ENCODE measurements at regions not wholly inside any gene's neighbourhood (a gene's known extent, or its start where the extent isn't known, plus 50 kb on each side); places are given as distances from the start of the nearest gene placed in this dataset.

DNA sequence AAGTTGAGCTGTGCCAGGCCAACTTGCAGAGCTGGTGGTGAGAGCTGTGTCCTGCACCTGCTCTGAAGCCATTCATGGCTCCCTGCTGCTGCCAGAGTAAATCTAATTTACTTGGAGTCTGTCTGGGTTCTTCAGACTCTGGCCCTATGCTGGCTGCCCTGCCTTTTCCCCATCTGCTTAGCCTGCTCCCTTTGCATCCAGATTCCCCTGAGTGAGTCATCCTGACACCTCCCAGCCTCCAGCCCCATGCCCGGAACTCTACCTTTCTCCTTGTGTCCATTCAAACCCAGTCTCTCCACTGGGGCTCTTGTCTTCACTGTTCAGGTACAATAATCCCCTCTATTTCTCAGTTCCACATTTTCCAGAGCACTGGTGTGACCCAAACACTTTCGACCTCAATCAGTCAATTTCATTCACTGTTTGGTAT, 434.4 kb upstream of the ZMIZ1 start:
- no peak for DNase-seq

DNA sequence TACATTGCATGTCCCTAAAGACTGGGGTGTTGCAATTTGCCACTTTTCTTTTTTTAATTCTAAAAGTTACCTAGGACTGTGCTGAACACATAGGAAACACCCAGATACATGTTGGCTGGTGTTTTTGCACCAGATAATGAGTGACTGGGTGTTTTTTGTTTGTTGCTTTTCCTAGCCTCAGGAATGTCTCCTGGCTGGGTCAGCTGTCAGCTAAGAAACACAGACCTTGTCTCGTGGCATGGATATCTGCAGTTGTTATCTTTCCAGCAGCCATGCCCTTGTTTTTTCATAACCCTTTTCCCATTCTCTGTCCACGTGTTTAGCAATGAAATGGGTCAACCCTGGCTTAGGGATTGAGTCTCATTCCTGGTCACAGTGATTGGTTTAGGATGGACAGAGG, 433.9 kb upstream of the ZMIZ1 start:
- DNase-seq = no peak

DNA sequence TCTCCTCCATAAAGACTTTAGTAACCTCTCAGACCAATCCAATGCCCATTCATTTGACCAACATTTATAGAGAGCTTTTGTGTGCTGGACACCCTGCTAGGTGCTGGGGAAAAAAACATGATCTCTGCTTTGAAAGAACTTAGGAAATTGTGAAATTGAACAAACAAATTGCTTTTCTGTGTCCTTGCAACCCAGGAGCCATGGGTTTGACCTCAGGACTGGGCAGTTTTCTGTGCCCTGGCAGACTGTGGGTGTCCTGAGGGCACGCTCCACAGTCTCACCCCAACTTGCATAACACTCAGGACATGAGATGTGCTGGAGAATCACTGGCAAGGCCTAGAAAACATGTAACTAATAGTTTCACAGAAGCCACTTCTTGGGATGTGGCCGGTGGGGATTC, 429.1 kb upstream of the ZMIZ1 start:
- no peak for DNase-seq

DNA sequence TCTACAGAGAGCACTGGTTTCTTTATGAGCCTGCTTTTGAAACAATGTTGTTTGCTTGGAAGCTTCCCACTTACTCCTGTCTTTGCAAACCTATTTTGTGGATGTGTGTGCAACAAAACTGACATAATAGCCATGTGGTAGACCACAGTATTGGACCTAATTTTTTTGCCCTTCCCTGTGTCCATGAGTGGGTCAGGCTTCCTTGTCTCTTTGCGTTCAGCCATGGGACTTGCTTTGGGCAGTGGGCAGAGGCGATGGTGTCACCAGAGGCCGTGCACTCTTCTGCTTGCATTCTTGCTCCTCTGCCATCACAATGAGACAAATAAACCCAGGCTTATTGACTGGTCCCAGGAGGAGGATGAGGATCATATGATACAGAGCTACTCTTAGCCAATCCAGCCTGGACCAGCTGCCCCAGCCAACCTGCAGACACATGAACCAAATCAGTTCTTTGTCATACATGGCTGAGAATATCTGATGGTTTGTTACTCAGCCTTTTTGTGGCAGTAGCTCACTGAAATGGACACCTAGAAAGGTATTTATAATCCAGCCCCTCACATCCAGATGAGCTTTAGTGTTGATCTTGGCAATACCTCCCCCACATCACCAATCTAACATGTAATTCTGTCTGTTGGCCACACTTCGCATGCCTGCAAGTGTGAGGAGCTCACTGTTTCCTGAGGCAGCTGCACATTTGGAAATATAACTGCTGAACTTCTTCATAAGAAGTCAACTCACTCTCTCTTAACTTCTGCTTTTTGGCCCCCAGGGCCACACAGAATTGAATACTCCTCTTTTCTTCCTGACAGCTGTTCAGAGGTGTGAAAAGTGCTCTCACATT, 427.8 kb upstream of the ZMIZ1 start:
- DNase-seq = no peak

DNA sequence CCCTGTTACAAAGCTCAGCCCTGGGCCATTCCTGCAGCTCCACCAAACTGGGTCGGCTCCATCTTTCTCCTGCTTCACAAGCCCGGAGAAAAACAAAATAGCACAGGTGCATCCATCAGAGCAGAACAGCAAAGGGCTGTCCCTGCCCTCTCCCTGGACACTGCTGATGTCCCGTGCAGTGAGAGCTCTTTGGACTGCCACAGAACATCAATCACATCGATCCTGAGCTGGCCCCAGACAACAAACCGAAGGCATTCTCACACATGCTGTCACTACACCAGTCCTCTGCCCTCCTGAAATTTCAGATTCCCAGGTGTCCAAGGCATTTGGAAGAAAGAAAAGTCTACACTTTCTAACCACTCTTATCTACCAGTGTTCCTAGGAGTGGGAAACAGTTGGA, 427.1 kb upstream of the ZMIZ1 start:
- no peak for DNase-seq

DNA sequence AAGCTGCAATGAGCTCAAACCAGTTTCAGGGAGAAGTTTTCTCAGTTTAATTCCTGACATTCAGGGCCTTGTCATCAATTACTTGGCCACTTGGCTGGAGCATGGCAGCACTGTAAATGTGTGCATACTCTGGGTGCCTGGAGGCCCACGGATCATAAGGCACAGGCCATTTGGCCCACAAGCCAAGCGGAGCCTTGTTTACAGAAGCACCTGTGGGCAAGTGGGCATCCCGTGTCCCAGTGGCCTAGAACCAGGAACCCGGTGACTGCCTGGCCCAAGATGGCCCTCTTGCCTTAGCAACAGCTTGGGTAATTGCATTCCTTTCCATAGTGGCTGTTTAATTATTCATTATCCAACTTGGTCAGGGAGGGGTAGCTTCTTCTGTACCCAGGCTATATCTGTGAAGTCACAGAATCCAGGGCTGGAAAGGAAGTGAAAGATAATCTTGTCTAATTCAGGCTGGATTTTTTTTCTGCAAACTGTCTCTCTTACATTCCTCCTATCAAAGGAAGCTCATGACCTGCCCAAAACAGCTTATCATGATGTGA, 426.4 kb upstream of the ZMIZ1 start:
- no peak for DNase-seq

DNA sequence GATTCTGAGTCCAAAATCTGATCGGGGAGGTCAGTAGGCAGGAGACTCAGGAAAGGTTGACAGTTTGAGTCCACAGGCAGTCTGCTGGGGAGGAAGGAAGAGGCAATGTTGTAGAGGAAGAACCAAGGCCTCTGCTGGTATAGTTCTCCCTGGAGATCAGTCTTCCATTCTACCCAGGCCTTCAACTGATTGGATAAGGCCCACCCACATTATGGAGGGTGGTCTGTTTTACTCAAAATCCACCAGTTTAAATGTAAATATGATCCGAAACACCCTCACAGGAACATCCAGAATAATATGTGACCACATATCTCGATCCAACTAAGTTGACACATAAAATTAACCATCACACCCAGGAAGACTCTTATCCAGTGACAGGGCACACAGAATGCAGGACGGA, 425.3 kb upstream of the ZMIZ1 start:
- DNase-seq = no peak

DNA sequence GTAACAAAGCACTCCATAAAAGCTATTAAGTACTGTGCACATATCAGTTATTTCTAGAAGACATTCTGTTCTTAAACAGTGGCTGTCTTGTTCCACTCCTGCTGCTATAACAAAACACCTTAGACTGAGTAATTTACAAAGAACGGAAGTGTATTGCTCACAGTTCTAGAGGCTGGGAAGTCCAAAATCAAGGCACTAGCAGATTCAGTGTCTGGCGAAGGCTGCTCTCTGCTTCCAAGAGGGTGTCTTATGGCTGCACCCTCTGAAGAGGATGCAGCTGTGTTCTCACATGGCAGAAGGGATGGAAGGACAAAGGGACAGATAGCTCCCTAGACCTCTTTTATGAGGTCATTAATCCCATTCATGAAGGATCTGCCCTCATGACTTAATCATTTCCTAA, 424.2 kb upstream of the ZMIZ1 start:
- DNase-seq = no peak

DNA sequence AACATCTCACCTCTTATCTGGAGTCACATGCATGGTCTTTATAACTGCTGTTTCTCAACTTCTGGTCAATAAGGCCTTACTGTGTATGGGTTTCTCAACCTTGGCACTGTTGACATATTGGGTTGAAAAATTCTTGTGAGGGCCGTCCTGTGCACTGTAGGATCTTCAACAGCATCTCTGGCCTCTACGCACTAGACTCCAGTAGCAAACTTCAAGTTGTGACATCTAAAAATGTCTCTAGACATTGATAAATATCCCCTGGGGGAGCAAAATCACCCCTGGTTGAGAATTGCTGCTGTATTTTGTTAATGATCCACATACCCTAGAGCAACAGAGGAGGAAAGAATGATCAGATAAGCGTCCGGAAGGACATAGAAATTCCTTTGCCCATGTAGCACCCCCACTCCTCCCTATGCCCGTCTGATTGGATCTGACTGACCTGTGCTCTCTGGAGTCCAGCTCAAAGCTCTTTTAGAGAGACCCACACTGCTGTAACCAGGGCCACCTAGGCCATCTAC, 423.5 kb upstream of the ZMIZ1 start:
- no peak for DNase-seq

DNA sequence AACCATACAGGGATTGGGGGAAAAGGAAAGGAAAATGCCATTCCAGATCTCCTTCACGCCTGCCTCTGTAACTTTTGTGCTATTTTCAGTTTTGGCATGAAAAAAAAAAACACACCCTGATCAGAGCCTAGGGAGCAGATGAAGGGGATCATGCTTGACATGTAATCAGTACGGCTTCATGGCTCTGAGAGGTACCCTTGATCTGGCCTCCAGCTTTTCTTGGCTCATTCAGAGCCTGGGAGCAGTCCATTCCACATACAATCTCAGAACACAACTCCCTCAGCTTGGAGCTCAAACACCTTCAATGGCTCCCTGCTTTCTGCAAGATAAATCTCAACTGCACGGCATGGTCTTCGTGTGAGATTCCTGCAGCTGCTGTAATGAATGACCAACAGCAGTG, 422.8 kb upstream of the ZMIZ1 start:
- no peak for DNase-seq

DNA sequence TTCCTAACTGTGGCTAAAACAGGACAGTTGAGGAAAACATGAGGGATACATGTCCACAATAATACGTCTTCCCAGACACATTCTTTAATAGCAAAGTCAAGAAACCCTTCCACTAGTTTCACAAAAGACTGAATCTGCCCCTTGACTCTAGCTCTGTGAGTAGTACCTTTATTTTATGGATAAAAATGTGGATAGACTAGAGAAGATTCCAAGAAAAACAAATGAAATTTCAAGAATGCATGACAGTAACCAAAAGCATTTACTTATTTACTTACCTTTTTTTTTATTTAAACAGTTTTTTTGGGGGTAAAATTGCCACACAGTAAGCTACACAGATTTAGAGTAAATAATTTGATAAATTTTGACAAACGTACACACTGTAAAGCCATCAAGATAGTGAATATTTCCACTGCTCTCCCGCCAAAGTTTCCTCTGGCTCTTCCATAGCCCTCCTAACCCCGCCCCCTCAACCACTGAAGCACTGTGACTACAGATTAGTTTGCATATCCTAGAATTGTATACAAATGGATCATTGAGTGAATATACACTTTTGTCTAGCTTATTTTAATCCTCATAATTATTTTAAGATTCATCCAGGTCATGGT, 420.4 kb upstream of the ZMIZ1 start:
- DNase-seq = no peak

DNA sequence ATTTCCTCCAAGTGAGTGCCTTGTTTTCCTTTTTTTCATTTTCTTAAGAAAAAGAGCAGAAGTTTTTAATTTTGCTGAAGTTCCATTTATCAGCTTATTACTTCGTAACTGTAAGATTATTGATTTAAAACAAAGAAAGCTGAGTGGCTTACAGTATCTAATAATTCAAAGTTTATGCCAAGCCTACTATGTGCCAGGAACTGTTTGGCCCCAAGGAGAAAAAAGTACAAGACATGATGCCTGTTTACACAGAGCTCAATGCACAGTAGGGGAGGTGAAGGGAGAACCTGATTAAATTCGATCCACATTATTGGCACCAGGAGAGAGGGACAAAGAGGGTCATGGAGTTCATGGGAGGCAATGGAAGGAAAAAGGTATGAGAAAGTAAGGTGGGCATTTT, 419.3 kb upstream of the ZMIZ1 start:
- no peak for DNase-seq

DNA sequence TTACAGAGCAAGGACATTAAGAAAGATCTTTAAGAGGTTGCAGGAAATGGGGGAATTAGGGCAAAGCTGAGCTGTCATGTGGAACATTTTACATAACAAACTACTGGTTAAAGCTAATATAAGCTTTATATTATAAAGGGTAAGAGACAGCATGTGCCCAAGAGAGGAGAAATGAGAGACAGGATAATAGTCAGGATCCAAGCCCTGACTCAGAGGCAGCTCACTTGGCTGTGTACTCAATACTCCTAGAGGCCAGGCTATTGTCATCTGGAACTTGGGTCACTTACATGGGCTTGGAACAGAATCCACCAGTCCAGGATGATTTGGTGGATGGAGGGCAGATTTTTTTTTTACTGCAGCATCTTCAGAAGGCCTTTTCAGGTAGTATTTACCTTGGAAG, 418.6 kb upstream of the ZMIZ1 start:
- DNase-seq = no peak

DNA sequence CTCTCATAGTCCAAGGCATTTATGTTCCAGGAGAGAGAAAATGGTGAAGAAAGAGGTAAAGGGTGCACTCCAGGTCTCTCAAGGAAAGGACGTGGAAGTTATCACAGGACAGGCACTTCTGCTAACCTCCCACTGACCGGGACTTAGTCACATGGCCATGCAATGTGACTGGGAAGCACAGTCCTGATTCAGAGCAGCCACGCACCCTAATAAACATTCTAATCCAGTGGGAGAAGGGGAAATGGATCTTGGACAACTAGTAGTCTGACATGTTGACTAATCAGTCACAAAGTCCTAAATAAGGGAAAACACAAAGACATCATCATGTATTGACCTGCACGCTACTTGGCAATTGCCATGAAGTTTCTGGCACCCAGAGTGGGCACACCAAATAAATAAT, 417.5 kb upstream of the ZMIZ1 start:
- DNase-seq = no peak

DNA sequence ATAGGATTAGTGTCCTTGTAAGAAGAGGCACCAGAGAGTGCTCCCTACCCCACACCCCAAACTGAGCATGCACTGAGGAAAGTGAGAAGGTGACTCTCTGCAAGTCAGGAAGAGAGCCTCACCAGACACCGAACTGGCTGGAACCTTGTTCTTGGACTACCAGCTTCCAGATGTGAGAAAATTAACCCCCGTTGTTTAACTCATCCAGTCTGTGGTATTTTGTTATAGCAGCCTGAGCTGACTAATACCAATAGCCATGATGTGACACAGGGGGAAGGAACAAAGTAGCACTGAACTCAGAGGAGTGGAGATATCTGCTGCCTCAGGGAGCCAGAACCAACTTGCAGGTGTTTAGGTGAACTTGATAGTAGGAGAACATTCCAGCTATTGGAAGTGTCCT, 415.2 kb upstream of the ZMIZ1 start:
- no peak for DNase-seq

DNA sequence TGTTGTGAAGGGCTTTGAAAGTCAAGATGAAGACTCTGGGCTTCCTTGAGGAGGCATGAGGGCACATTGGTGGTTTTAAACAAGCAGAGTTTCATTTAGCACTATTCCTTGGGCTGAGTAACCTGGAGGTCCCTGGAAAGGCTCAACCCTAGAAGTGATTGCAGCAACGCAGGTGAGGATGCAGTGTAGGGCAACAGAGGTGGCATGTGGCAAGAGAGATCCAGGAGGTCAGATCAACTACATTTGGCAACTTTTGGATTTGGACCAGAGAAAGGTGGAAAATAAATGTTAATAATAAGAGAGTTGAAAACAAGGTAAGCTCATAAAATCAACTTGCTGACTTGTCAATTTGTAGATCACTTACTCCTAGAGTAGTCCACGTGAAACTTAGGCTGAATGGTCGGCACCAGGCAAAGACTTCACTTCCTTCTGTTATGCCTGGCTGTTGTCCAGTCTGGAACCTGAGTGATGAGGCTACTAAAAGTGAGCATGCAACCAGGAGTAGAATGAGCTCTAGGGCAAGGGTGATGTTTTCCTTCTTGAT, 414.6 kb upstream of the ZMIZ1 start:
- no peak for DNase-seq

DNA sequence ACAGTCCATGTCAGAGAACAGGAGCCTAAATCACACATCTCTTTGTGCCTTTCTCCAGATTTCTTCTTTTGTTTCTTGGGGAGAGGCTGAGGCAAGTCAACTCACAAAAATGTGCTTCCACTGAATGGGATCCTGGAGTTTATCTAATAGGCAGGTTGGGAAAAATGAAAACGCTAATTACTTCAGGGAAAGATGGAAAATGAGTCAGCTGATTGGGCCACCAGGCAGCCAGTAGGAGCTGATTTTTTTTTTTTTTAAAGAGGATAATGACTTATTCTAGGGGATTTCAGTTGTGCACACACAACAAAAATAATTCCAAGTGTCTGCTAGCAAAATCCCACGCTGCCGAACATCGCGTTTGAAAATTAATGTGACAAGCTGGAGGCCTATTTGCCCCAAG, 412.8 kb upstream of the ZMIZ1 start:
- no peak for DNase-seq

DNA sequence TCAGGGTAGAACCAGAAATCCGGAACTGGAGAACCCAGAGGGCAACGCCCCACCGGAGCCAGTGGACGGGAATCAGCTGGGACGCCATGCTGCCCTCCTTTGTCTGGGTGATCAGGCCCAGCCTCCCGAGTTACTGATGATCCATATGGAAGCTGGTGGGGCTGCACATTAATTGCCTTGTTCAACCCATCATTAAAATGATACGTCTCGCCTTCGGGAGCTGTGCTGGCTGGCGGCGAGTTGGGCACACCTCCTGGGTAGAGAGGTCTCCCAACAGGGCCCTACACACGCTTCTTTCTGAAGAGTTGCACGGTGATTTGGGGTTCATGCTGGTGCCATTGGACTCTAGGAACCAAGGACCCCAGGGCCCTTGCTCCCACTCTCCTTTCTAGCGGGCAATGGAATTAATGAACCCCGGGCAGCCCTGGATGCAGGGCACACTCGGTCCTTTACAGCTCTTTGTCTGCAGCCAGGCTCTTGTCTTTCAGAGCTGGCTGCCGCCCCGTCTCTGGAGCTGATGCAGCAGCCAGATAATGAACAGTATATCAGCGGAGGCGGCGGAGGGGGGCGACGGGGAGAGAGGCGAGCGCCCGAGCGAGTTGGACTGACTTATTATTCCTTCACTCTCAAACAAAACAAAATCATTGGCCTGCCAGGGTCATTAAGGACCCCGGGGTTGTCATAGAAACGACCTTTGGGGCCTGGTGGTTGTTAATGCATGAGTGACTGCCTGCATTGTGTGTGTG, 412.2 kb upstream of the ZMIZ1 start:
- DNase-seq = no peak

DNA sequence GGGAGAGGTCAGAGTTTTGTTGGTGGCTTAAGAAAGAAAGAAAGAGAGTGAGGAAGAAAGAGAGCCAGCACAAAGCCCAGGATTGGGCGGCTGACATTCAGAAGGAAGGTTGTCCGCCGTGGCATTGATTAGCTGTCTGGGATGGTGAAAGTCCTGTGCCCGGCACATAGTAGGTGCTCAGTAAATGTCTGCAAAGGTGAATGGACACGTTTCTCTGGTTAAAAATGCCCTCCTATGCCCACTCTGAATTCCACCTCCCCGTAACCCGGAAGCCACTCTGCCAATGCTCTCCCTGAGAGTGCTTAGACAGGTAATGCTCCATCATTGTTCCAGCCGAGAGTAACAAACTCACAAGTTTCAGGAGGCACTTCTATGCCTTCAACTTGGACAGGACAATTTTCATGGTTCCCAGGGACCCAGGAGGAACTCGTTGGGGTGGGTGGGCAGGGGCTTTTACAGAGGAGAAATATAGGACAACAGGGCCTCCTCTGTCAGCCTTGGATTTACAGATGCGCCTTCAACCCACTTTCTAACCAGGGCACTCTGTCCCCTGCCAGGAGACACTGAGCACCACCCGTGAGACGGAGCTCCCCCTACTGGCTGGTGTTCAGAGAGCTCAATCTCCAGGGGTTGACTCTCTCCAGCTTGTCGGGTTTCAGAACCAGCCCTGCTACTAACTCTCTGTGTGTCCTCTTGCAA, 411.5 kb upstream of the ZMIZ1 start:
- peak in 4 of 5 donors; percentile 21 to 41 (median 34) for DNase-seq

DNA sequence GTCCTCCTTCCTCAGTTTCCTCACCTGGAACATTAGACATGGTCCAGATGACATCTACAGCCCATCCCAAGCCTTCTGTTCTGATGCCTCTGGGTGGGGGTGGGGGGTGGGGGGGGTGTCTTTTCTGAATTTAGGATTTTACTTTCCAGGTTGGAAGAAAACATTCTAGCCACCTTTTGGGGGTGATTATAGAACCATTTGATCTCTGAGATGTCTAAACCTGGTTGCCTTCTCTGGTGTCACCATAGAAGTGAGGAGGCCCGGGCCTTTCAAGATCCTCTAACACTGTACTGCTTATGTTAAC, 411.0 kb upstream of the ZMIZ1 start:
- DNase-seq = no peak

DNA sequence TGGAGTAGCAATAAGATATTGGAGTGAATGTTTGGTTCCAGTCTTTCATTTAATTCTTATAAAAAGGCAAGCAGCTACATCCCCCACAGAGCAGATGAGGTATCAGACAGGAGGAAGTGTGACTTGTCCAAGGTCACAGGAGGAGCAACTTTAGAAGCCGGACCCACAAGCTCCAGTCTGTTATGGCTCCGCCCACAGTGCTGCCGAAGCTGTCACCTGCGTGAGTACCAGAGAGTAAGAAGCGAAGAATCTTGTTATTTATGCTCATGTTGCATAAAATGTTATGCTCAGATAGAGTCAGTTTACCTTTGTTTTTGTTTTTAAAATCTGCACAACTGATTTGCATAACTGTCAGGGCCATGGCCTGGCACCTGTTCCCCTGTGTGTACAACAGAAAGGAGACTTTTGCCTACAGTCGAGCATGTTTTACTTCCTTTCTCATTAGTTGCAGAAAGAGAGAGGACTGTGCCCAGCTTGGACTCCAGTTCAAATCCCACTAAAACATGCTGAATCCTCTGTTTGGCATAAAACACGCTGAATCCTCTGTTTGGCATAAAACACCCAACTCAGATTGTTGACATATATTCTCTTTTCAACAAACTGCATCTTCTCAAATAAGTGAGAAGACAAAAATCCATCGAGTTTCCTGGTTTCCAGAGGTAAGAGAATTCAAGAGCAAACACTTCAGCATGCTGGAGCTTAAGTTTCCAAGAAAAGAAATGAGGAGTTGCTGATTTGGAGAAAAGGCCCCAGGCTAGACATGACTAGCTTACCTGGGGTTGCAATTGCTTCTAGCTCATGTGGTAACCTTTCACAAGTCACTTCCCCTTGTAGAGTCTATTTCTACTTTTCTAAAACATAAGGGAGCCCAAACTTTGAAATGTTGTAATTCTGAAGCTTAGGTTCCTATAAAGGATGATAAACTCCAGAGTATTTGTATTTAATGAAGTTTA, 409.8 kb upstream of the ZMIZ1 start:
- DNase-seq = no peak

DNA sequence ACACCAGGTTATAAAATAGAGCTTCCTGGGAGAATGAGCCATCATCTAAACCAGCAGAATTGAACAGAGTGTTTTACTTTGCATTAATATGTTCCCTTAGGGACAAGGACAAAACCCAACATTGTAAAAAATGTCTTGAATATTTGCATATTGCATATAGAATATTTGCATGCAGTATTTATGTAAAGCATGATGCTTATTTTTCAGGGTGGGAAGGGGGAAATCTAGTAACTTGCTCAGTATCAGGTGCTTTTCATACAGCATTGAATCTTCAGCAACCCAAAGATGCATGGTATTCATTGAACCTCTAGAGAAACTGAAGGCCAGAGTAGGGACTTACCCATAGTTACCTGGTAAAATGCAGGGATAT, 409.2 kb upstream of the ZMIZ1 start:
- no peak for DNase-seq
